ENCODE measurements at regions not wholly inside any gene's neighbourhood (a gene's known extent, or its start where the extent isn't known, plus 50 kb on each side); places are given as distances from the start of the nearest gene placed in this dataset.
"Not testable (repeated sequence)": the region's sequence is repeated elsewhere in the genome, so short reads cannot be mapped to it uniquely, and the experiment has no call there.

GRCh38 chr18:65202091-65202490 is 548.7 kb upstream of the CDH7 start:
- H3K27ac ChIP-seq (ENCODE audit: low read length), result no peak overlapping the region
- no peaks in the 10 kb centered on the region for H3K27me3 ChIP-seq (ENCODE audit: control insufficient read depth, insufficient read depth, low read length)
- no peaks in the 10 kb centered on the region for H3K36me3 Mint-ChIP-seq
- no peaks in the 10 kb centered on the region for H3K4me1 ChIP-seq (ENCODE audit: control insufficient read depth, insufficient read depth, low read length)
- no peaks in the 10 kb centered on the region for H3K36me3 ChIP-seq (ENCODE audit: control insufficient read depth, insufficient read depth, low read length)
- H3K9me3 Mint-ChIP-seq, result peaks cover 22 to 25% of the 10 kb centered on the region in 2 donors
- H3K4me1 Mint-ChIP-seq, result no peaks in the 10 kb centered on the region
- no peak for DNase-seq
- no peaks in the 10 kb centered on the region for H3K27me3 Mint-ChIP-seq (ENCODE audit: low read depth in 2 of 2)
- no peak overlapping the region for H3K4me3 ChIP-seq (ENCODE audit: low read length)
- no peak overlapping the region for H3K4me3 Mint-ChIP-seq
- 88% methylated on average over 4 of the region's 4 CpGs for WGBS (ENCODE audit: insufficient coverage)
- H3K27ac Mint-ChIP-seq, result no peak overlapping the region
- no peak for ATAC-seq
- intact Hi-C loops (cut with micrococcal nuclease), result no loop called here
- TF ChIP-seq CTCF (IDR thresholded peaks at IDR 0.05), result no peak
- H3K9me3 ChIP-seq (ENCODE audit: control insufficient read depth, insufficient read depth, low read length), result peaks cover 13% of the 10 kb centered on the region

- H3K4me1 ChIP-seq (ENCODE audit: control insufficient read depth, insufficient read depth, low read length), result no peaks in the 10 kb centered on the region
- Mint-ChIP-seq H3K9me3 (peaks cover 11 to 14% of the 10 kb centered on the region in 2 donors), H3K4me3 (no peak overlapping the region), H3K27me3 (ENCODE audit: low read depth in 2 of 2) (no peaks in the 10 kb centered on the region), H3K36me3 (peaks cover 1% of the 10 kb centered on the region), H3K27ac (no peak overlapping the region), H3K4me1 (no peaks in the 10 kb centered on the region)
- TF ChIP-seq CTCF (IDR thresholded peaks at IDR 0.05), result no peak
- peaks cover 5% of the 10 kb centered on the region for H3K9me3 ChIP-seq (ENCODE audit: control insufficient read depth, insufficient read depth, low read length)
- ATAC-seq, result no peak
- WGBS (ENCODE audit: insufficient coverage), result 100% methylated on average over 2 of the region's 2 CpGs
- intact Hi-C loops (cut with micrococcal nuclease), result no loop called here
- H3K27ac ChIP-seq (ENCODE audit: low read length), result no peak overlapping the region
- no peak for DNase-seq
- H3K4me3 ChIP-seq (ENCODE audit: low read length), result no peak overlapping the region
- H3K36me3 ChIP-seq (ENCODE audit: control insufficient read depth, insufficient read depth, low read length), result no peaks in the 10 kb centered on the region
- H3K27me3 ChIP-seq (ENCODE audit: control insufficient read depth, insufficient read depth, low read length), result no peaks in the 10 kb centered on the region
Measured at GRCh38 chr18:65175681-65176080, 575.1 kb upstream of the CDH7 start.

GRCh38 chr18:65162086-65162485 is 588.7 kb upstream of the CDH7 start:
- H3K36me3 Mint-ChIP-seq; H3K9me3 ChIP-seq (ENCODE audit: control insufficient read depth, insufficient read depth, low read length); H3K27me3 Mint-ChIP-seq (ENCODE audit: low read depth in 2 of 2); H3K27me3 ChIP-seq (ENCODE audit: control insufficient read depth, insufficient read depth, low read length); DNase-seq; H3K36me3 ChIP-seq (ENCODE audit: control insufficient read depth, insufficient read depth, low read length); H3K4me3 ChIP-seq (ENCODE audit: low read length); H3K27ac Mint-ChIP-seq; H3K4me1 Mint-ChIP-seq; H3K4me1 ChIP-seq (ENCODE audit: control insufficient read depth, insufficient read depth, low read length); H3K4me3 Mint-ChIP-seq; H3K27ac ChIP-seq (ENCODE audit: low read length); intact Hi-C loops (cut with micrococcal nuclease); ATAC-seq: not testable (repeated sequence)
- H3K9me3 Mint-ChIP-seq, result peaks cover 10 to 12% of the 10 kb centered on the region in 2 donors
- 92% methylated on average over 9 of the region's 13 CpGs for WGBS (ENCODE audit: insufficient coverage)

- no peaks in the 10 kb centered on the region for H3K4me1 Mint-ChIP-seq
- peaks cover 13 to 17% of the 10 kb centered on the region in 2 donors for H3K9me3 Mint-ChIP-seq
- WGBS (ENCODE audit: insufficient coverage), result 85% methylated on average over 2 of the region's 2 CpGs
- intact Hi-C loops (cut with micrococcal nuclease), result no loop called here
- H3K27me3 Mint-ChIP-seq (ENCODE audit: low read depth in 2 of 2), result no peaks in the 10 kb centered on the region
- H3K9me3 ChIP-seq (ENCODE audit: control insufficient read depth, insufficient read depth, low read length), result no peaks in the 10 kb centered on the region
- no peak overlapping the region for H3K4me3 Mint-ChIP-seq
- H3K36me3 Mint-ChIP-seq, result peaks cover 14% of the 10 kb centered on the region
- no peak overlapping the region for H3K27ac ChIP-seq (ENCODE audit: low read length)
- ATAC-seq (no peak), DNase-seq (no peak)
- no peaks in the 10 kb centered on the region for H3K27me3 ChIP-seq (ENCODE audit: control insufficient read depth, insufficient read depth, low read length)
- H3K4me1 ChIP-seq (ENCODE audit: control insufficient read depth, insufficient read depth, low read length), result no peaks in the 10 kb centered on the region
- H3K27ac Mint-ChIP-seq, result no peak overlapping the region
- H3K36me3 ChIP-seq (ENCODE audit: control insufficient read depth, insufficient read depth, low read length), result no peaks in the 10 kb centered on the region
- no peak overlapping the region for H3K4me3 ChIP-seq (ENCODE audit: low read length)
- no peak for TF ChIP-seq CTCF (IDR thresholded peaks at IDR 0.05)
Measured at GRCh38 chr18:65146482-65147021, 604.3 kb upstream of the CDH7 start.

Measured in natural killer cell (primary cell).